Caki2 (cell line): ENCODE measurements at regions not wholly inside any gene's neighbourhood (a gene's known extent, or its start where the extent isn't known, plus 50 kb on each side); places are given as distances from the start of the nearest gene placed in this dataset.

Source experiments
- DNase-seq: peaks from one replicate; pipeline ENCODE4 v3.0.0-alpha.2; 2015; ENCODE audit warnings: low read depth
- in situ Hi-C: cut with HindIII; loops from 2 replicates; pipeline ENCODE4 v1.10.0; 2016; ENCODE audit warnings: low sequenced_read_pairs, low pct_unique_long_range_greater_than_20kb, mixed read lengths

DNA sequence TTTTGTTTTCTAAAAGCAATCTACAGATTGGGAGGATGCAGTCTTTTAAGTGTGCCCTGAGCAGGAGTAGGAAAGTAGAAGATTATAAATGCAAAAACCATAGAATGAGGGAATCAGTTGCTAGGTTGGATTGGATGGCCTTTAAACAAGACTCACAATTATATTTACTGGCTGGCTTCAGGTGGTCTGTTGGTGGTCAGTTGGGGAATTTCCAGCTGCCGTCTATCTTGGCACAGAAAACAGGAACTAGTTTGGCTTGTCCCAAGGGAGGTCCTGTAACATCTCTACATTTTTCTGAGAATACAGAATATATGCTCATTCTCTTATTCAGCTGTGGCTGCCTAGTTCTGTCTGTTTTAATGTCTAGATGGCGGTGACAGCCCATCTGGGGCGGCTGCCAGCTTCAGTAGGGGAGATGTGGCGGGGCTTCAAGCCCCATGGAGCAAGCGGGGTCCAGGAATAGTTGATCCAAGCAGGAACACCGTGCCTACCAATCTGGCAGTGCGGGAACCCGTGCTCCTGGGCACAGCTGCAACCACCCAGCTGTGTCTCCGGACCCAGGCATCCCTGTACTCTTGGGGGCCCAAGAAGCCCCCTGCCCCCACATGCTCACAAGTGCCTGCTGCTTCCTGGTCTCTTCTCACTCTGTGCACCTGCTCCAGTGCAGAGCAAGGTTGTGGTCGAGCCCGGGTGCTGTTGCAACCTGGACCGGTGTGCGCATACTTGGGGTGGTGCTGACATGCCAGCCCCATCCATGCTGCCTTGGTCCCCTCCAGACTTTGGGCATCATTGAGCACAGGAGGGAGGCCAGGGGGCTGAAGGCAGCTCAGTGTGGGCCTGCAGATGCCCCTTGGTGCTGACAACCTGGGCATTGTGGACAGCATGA is 1182.6 kb downstream of the AMY1C start:
- in situ Hi-C loops, result no loop called here
- no peak for DNase-seq

DNA sequence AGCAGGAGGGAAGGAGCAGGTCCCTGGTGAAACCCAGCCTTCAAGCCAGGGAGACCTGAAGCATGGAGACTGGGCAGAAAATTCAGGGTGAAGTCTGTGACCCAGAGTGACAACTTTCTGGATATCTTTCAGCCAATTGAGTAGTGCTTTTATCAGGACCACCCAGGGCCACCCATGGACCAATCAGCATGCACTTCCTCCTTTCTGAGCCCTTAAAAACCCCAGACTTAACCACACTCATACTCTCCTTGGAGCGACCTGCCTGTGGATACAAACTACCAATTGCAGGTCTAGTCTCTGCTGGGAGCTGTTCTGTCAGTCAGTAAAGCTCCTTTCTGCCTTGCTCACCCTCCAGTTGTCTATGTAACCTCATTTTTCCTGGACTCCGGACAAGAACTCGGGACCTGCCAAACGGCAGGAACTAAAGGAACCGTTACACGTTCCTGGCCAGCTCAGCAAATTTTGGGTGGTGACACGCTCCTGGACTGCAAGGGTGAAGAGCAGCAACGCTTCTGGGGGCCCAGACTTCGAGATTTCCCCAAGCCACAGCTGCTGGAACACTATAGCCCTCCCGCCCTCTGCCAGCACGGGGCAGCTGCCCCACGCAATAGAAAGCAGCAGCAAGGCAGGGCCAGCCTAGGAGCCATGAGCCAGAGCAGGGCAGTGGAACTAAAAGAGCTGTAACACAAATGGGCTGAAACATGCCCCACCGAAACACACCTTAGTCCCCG is 1183.4 kb downstream of the AMY1C start:
- in situ Hi-C loops, result no loop called here

GRCh38 chr1:104933846-104934245 is 1184.1 kb downstream of the AMY1C start:
- in situ Hi-C loops, result no loop called here
- no peak for DNase-seq

More for the DNA sequence above, 1183.4 kb downstream of the AMY1C start:
- DNase-seq, result no peak

- no peak for DNase-seq
- in situ Hi-C loops, result no loop called here
Observed at GRCh38 chr1:104945406-104945805, 1195.7 kb downstream of the AMY1C start.

DNA sequence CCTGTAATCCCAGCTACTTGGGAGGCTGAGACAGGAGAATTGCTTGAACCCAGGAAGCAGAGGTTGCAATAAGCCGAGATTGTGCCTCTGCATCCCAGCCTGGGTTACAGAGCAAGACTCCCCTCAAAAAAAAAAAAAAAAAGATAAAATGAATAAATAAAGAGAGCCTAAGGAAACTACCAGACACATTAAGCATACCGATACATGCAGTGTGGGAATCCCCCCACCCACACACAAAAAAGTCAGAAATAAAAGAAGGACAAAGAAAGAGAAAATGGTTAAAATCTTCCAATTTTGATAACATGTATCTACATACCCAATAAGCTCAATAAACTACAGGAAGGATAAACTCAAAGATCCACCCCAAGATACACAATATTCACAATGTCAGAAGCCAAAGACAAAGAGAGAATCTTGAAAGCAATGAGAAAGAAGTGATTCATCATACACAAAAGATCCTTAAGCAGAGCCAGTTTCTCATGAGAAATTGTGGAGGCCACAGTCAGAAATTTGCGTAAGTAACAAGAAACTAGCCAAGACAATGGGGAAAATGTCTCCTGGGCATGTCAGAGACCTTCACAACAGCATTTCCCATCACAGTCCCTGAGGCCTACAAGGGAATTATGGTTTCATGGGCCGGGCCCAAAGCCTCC is 1197.0 kb downstream of the AMY1C start:
- in situ Hi-C loops, result no loop called here
- no peak for DNase-seq

DNA sequence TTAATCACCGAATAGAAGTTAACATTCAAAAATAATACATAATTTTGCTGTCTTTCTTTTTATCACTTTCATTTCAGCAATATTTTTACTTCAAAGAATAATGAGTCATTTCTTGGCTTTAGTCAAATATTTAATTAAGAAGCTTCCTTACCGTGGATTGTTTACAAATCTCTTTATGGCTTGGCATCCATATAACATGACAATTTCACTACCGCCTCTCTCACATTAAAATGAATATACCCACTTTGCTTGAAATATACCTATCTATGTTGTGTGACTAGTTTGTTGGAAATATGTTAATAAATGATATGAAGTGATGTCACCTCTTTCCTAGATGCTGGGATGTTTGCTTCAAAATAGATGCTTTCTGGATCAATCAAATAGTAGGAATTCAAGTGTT is 1203.9 kb downstream of the AMY1C start:
- DNase-seq, result no peak
- in situ Hi-C loops, result no loop called here

DNA sequence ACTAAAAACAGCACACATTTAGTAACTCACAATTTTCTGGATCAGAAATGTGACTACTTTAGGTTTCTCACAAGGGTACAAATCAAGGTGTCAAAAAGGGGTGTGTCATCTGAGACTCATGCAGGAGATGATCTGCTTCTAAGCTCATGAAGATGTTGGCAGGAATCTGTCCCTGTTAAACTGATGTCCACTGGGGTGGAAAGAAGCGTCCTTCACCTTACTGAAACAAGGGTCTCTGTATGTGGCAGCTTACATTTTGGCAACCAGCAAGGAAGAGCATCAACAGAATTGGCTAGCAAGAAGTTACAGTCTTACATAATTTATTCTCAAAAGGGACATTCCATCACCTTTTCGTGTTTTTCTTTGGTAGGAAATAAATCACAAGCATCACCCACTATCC is 1223.8 kb downstream of the AMY1C start:
- in situ Hi-C loops, result no loop called here
- no peak for DNase-seq

GRCh38 chr1:104979651-104980050 is 1230.0 kb downstream of the AMY1C start:
- DNase-seq, result no peak
- in situ Hi-C loops, result no loop called here

GRCh38 chr1:104987210-104987609 is 1237.5 kb downstream of the AMY1C start:
- in situ Hi-C loops, result no loop called here
- DNase-seq, result no peak

GRCh38 chr1:104989012-104989411 is 1239.3 kb downstream of the AMY1C start:
- DNase-seq, result no peak
- in situ Hi-C loops, result no loop called here

GRCh38 chr1:104991702-104992101 is 1242.0 kb downstream of the AMY1C start:
- in situ Hi-C loops, result no loop called here
- DNase-seq, result no peak

- no peak for DNase-seq
- in situ Hi-C loops, result no loop called here
Observed at GRCh38 chr1:105000793-105001192, 1251.1 kb downstream of the AMY1C start.

GRCh38 chr1:105004515-105004914 is 1254.8 kb downstream of the AMY1C start:
- in situ Hi-C loops, result no loop called here
- DNase-seq, result no peak

- in situ Hi-C loops, result no loop called here
- DNase-seq, result no peak
Observed at GRCh38 chr1:105005594-105006195, 1256.0 kb downstream of the AMY1C start.

GRCh38 chr1:105017587-105017986 is 1267.9 kb downstream of the AMY1C start:
- in situ Hi-C loops, result no loop called here
- DNase-seq, result no peak

- in situ Hi-C loops, result no loop called here
- DNase-seq, result no peak
Observed at GRCh38 chr1:105023719-105024118, 1274.0 kb downstream of the AMY1C start.

- in situ Hi-C loops, result no loop called here
- DNase-seq, result no peak
Observed at GRCh38 chr1:105027838-105028471, 1278.3 kb downstream of the AMY1C start.

GRCh38 chr1:105072446-105072845 is 1322.7 kb downstream of the AMY1C start:
- in situ Hi-C loops, result no loop called here
- DNase-seq, result no peak
